Type B pancreatic cell (in vitro differentiated cells): ENCODE measurements at regions not wholly inside any gene's neighbourhood (a gene's known extent, or its start where the extent isn't known, plus 50 kb on each side); places are given as distances from the start of the nearest gene placed in this dataset.

Source experiments
- DNase-seq: peaks from one replicate; pipeline ENCODE4 v3.0.0; 2021; ENCODE audit warnings: mixed read lengths; ENCODE audit not compliant: unreplicated experiment; ENCODE audit errors: extremely low spot score
- H3K27ac Mint-ChIP-seq: 2 replicates; pipeline ENCODE4 v1.8.0; 2021; ENCODE audit warnings: mild to moderate bottlenecking, mixed read lengths
- H3K27me3 Mint-ChIP-seq: 2 replicates; pipeline ENCODE4 v1.8.0; 2021; ENCODE audit warnings: mixed read lengths
- H3K36me3 Mint-ChIP-seq: 2 replicates; pipeline ENCODE4 v1.8.0; 2021; ENCODE audit warnings: mixed read lengths
- H3K4me1 Mint-ChIP-seq: one replicate; pipeline ENCODE4 v1.8.0; 2021; ENCODE audit warnings: mixed read lengths; ENCODE audit not compliant: unreplicated experiment
- H3K4me3 Mint-ChIP-seq: 2 replicates; pipeline ENCODE4 v1.8.0; 2021; ENCODE audit warnings: mild to moderate bottlenecking, mixed read lengths
- H3K9me3 Mint-ChIP-seq: 2 replicates; pipeline ENCODE4 v1.8.0; 2021; ENCODE audit warnings: mixed read lengths
- TF ChIP-seq, protein P1 (sequence below): fragments of 200-600 bp; sonication (generic); conservative IDR thresholded peaks from 2 replicates; pipeline ENCODE4 v1.5.0; 2021; ENCODE audit warnings: antibody characterized with exemption, mild to moderate bottlenecking

GRCh38 chr1:194184425-194184824 is 998.0 kb upstream of the B3GALT2 start:
- DNase-seq = no peak
- Mint-ChIP-seq H3K36me3 (no peaks in the 10 kb centered on the region), H3K4me3 (no peak overlapping the region), H3K9me3 (no peaks in the 10 kb centered on the region), H3K27me3 (no peaks in the 10 kb centered on the region), H3K4me1 (no peaks in the 10 kb centered on the region), H3K27ac (no peak overlapping the region)
- TF ChIP-seq, protein P1, sequence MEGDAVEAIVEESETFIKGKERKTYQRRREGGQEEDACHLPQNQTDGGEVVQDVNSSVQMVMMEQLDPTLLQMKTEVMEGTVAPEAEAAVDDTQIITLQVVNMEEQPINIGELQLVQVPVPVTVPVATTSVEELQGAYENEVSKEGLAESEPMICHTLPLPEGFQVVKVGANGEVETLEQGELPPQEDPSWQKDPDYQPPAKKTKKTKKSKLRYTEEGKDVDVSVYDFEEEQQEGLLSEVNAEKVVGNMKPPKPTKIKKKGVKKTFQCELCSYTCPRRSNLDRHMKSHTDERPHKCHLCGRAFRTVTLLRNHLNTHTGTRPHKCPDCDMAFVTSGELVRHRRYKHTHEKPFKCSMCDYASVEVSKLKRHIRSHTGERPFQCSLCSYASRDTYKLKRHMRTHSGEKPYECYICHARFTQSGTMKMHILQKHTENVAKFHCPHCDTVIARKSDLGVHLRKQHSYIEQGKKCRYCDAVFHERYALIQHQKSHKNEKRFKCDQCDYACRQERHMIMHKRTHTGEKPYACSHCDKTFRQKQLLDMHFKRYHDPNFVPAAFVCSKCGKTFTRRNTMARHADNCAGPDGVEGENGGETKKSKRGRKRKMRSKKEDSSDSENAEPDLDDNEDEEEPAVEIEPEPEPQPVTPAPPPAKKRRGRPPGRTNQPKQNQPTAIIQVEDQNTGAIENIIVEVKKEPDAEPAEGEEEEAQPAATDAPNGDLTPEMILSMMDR = no peak

GRCh38 chr1:194181845-194182244 is 995.4 kb upstream of the B3GALT2 start:
- TF ChIP-seq, protein P1 = no peak
- Mint-ChIP-seq H3K36me3 (no peaks in the 10 kb centered on the region), H3K4me1 (no peaks in the 10 kb centered on the region), H3K27ac (no peak overlapping the region), H3K27me3 (no peaks in the 10 kb centered on the region), H3K9me3 (no peaks in the 10 kb centered on the region), H3K4me3 (no peak overlapping the region)
- DNase-seq = no peak

GRCh38 chr1:194176212-194176611 is 989.8 kb upstream of the B3GALT2 start:
- DNase-seq = no peak
- H3K36me3 Mint-ChIP-seq = no peaks in the 10 kb centered on the region
- no peaks in the 10 kb centered on the region for H3K9me3 Mint-ChIP-seq
- H3K27ac Mint-ChIP-seq = no peak overlapping the region
- TF ChIP-seq, protein P1 = no peak
- H3K4me1 Mint-ChIP-seq = no peaks in the 10 kb centered on the region
- H3K4me3 Mint-ChIP-seq = no peak overlapping the region
- no peaks in the 10 kb centered on the region for H3K27me3 Mint-ChIP-seq

DNA sequence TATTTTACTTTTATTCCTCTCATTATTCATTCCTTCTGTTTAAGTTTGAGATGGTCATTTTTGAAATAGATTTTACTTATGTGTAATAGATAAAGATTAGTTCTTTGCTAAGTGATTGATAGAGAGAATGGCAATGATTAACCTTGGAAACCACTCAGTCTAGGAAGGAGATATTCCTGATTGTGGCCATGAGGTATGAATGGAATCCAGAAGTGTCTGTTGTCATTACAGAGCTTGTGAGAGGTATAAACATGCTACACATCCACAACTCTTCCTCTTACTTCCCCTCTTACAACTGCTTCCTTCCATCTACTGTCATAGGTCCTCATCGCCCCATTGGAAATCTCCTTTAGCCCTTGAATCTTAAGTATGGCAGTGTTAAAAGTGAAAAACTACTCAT is 988.8 kb upstream of the B3GALT2 start:
- H3K27ac Mint-ChIP-seq = no peak overlapping the region
- no peaks in the 10 kb centered on the region for H3K27me3 Mint-ChIP-seq
- no peak overlapping the region for H3K4me3 Mint-ChIP-seq
- no peaks in the 10 kb centered on the region for H3K9me3 Mint-ChIP-seq
- H3K36me3 Mint-ChIP-seq = no peaks in the 10 kb centered on the region
- no peaks in the 10 kb centered on the region for H3K4me1 Mint-ChIP-seq
- no peak for DNase-seq
- TF ChIP-seq, protein P1 = no peak

GRCh38 chr1:194174528-194174927 is 988.1 kb upstream of the B3GALT2 start:
- H3K4me1 Mint-ChIP-seq = no peaks in the 10 kb centered on the region
- no peak overlapping the region for H3K27ac Mint-ChIP-seq
- no peaks in the 10 kb centered on the region for H3K27me3 Mint-ChIP-seq

GRCh38 chr1:194171596-194171995 is 985.2 kb upstream of the B3GALT2 start:
- Mint-ChIP-seq H3K9me3 (no peaks in the 10 kb centered on the region), H3K36me3 (no peaks in the 10 kb centered on the region), H3K27me3 (no peaks in the 10 kb centered on the region), H3K27ac (no peak overlapping the region), H3K4me1 (no peaks in the 10 kb centered on the region), H3K4me3 (no peak overlapping the region)
- no peak for DNase-seq
- TF ChIP-seq, protein P1 = no peak

More at GRCh38 chr1:194174528-194174927, 988.1 kb upstream of the B3GALT2 start:
- TF ChIP-seq, protein P1 = no peak
- no peak for DNase-seq
- Mint-ChIP-seq H3K36me3 (no peaks in the 10 kb centered on the region), H3K4me3 (no peak overlapping the region), H3K9me3 (no peaks in the 10 kb centered on the region)
